Right lobe of liver (tissue), 6 donors: ENCODE measurements at regions not wholly inside any gene's neighbourhood (a gene's known extent, or its start where the extent isn't known, plus 50 kb on each side); places are given as distances from the start of the nearest gene placed in this dataset.

ENCODE experiments used
- ATAC-seq, 4 donors: fragments of 200-7000 bp; cut with Tn5 transposase; one replicate each; pipeline ENCODE4 v1.9.1; 2020; ENCODE audit warnings: mild to moderate bottlenecking in 4 of 4, moderate library complexity in 4 of 4
- DNase-seq, 3 donors: peaks; one replicate each; pipeline ENCODE4 v3.0.0-alpha.2; 2020
- H3K27ac ChIP-seq, 3 donors: fragments of 200-600 bp; one replicate each; pipeline ENCODE4 v1.8.0; 2022
- H3K27me3 ChIP-seq, 2 donors: fragments of 200-600 bp; one replicate each; pipeline ENCODE4 v1.8.0; 2022
- H3K36me3 ChIP-seq, 4 donors: fragments of 200-600 bp; sonication (generic) in 1 of 4; one replicate each; pipeline versions ENCODE4 v1.5.1 to v1.8.0; 2017 to 2022; ENCODE audit warnings: control low read depth in 1 of 4
- H3K4me1 ChIP-seq, 4 donors: fragments of 200-600 bp; sonication (generic) in 1 of 4; one replicate each; pipeline versions ENCODE4 v1.5.1 to v1.8.0; 2017 to 2022; ENCODE audit warnings: control low read depth in 1 of 4
- H3K4me3 ChIP-seq, 3 donors: fragments of 200-600 bp; one replicate each; pipeline ENCODE4 v1.8.0; 2022
- H3K9me3 ChIP-seq, 4 donors: fragments of 200-600 bp; sonication (generic) in 1 of 4; one replicate each; pipeline versions ENCODE4 v1.5.1 to v1.8.0; 2017 to 2022; ENCODE audit warnings: control low read depth in 1 of 4
- CTCF ChIP-seq, 4 donors: fragments of 200-600 bp in 3 of 4; fragments of 450-650 bp in 1 of 4; IDR thresholded peaks; one replicate each; pipeline versions ENCODE4 v1.5.1 to v1.8.0; 2016 to 2022; ENCODE audit warnings: antibody characterized with exemption in 4 of 4, mild to moderate bottlenecking in 2 of 4
- POLR2A ChIP-seq: fragments of 450-650 bp; IDR thresholded peaks from one replicate; pipeline ENCODE4 v1.6.1; 2017; ENCODE audit warnings: antibody characterized with exemption, mild to moderate bottlenecking
- WGBS: methylation state at CpG from one replicate; pipeline ENCODE4 v1.1.6; 2018; ENCODE audit warnings: low coverage, low lambda C conversion rate; ENCODE audit not compliant: insufficient coverage; ENCODE audit errors: missing lambda C conversion rate; 5-methylcytosine and 5-hydroxymethylcytosine counted together
- intact Hi-C, 2 donors: fragments of 100-400 bp; cut with DNase I; formaldehyde crosslinking; loops; one replicate each; pipeline versions ENCODE4 v1.11.2 to v1.14.1; 2022
- donor health status: DM: no; HTN: yes; CAD: no.
- donor health status: DM: no; HTN: no; CAD: no.
- donor health status: DM: no; HTN: no; CAD: no.
- donor health status: DM: no; HTN: yes; CAD: no.
- donor health status: DM: no; HTN: yes; CAD: no.

- ATAC-seq: no peak
Observed at GRCh38 chr7:155187061-155187785, 110.5 kb upstream of the INSIG1 start.

GRCh38 chr7:155188357-155188756 is 109.3 kb upstream of the INSIG1 start:
- Histone ChIP-seq H3K4me3 (no peak overlapping the region), H3K27ac (no peak overlapping the region), H3K4me1 (peaks cover 0 to 9% (median 0%) of the 10 kb centered on the region in 4 donors), H3K36me3 (no peaks in the 10 kb centered on the region), H3K9me3 (peaks cover 0 to 11% (median 4%) of the 10 kb centered on the region in 4 donors), H3K27me3 (no peaks in the 10 kb centered on the region)
- DNase-seq: no peak
- ATAC-seq: no peak
- WGBS: 20% methylated on average over 1 of the region's 2 CpGs
- intact Hi-C loops: no loop called here
- TF ChIP-seq POLR2A: no peak
- TF ChIP-seq CTCF (IDR thresholded peaks at IDR 0.05): no peak

More at GRCh38 chr7:155187061-155187785, 110.5 kb upstream of the INSIG1 start:
- no peak overlapping the region for H3K4me3 ChIP-seq
- TF ChIP-seq CTCF (IDR thresholded peaks at IDR 0.05): no peak
- TF ChIP-seq POLR2A: no peak
- 85% methylated on average over 8 of the region's 15 CpGs for WGBS
- DNase-seq: peak in 1 of 3 donors; percentile 25
- H3K27me3 ChIP-seq: no peaks in the 10 kb centered on the region
- H3K9me3 ChIP-seq: peaks cover 0 to 11% (median 4%) of the 10 kb centered on the region in 4 donors
- intact Hi-C loops: no loop called here
- no peak overlapping the region for H3K27ac ChIP-seq
- no peaks in the 10 kb centered on the region for H3K36me3 ChIP-seq
- peaks cover 0 to 9% (median 0%) of the 10 kb centered on the region in 4 donors for H3K4me1 ChIP-seq

GRCh38 chr7:155188821-155189581 is 108.7 kb upstream of the INSIG1 start:
- no peaks in the 10 kb centered on the region for H3K36me3 ChIP-seq
- H3K27ac ChIP-seq: no peak overlapping the region
- DNase-seq: peak in 1 of 3 donors; percentile 20
- 58% methylated on average over 4 of the region's 13 CpGs for WGBS
- no peaks in the 10 kb centered on the region for H3K27me3 ChIP-seq
- intact Hi-C loops: no loop called here
- H3K4me1 ChIP-seq: peaks cover 0 to 9% (median 0%) of the 10 kb centered on the region in 4 donors
- no peak for TF ChIP-seq CTCF (IDR thresholded peaks at IDR 0.05)
- TF ChIP-seq POLR2A: no peak
- H3K9me3 ChIP-seq: peaks cover 0 to 11% (median 4%) of the 10 kb centered on the region in 4 donors
- no peak overlapping the region for H3K4me3 ChIP-seq
- ATAC-seq: peak; percentile 13 to 75 (median 52)

- DNase-seq (peak in 1 of 3 donors; percentile 33), ATAC-seq (no peak)
- WGBS: 78% methylated on average over 11 of the region's 13 CpGs
- Histone ChIP-seq H3K27ac (no peak overlapping the region), H3K4me3 (no peak overlapping the region), H3K4me1 (peaks cover 0 to 9% (median 0%) of the 10 kb centered on the region in 4 donors), H3K36me3 (no peaks in the 10 kb centered on the region), H3K9me3 (peaks cover 0 to 11% (median 4%) of the 10 kb centered on the region in 4 donors), H3K27me3 (no peaks in the 10 kb centered on the region)
- intact Hi-C loops: no loop called here
- TF ChIP-seq POLR2A (no peak), CTCF (IDR thresholded peaks at IDR 0.05) (no peak)
Observed at GRCh38 chr7:155189590-155189989, 108.1 kb upstream of the INSIG1 start.
